Activated CD8-positive, alpha-beta memory T cell treated with anti-CD3 and anti-CD28 coated beads for 1 hour (primary cell): ENCODE measurements at regions not wholly inside any gene's neighbourhood (a gene's known extent, or its start where the extent isn't known, plus 50 kb on each side); places are given as distances from the start of the nearest gene placed in this dataset.

ENCODE experiments used
- DNase-seq, 2 donors: peaks; one replicate each; pipeline ENCODE4 v3.0.0-alpha.2; 2020; ENCODE audit warnings: low read depth in 1 of 2; ENCODE audit errors: extremely low read depth in 1 of 2

DNA sequence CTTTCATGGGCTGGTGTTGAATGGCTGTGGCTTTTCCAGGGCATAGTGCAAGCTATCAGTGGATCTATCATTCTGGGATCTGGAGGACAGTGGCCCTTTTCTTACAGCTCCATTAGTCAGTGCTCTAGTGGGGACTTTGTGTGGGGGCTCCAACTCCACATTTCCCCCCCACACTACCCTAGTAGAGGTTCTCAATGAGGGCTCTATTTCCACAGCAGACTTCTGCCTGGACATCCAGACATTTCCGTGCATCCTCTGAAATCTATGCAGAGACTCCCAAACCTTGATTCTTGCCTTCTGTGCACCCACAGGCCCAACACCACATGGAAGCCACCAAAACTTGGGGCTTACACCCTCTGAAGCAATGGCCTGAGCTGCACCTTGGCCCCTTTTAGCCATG, 208.3 kb upstream of the MKLN1 start:
- DNase-seq: no peak

DNA sequence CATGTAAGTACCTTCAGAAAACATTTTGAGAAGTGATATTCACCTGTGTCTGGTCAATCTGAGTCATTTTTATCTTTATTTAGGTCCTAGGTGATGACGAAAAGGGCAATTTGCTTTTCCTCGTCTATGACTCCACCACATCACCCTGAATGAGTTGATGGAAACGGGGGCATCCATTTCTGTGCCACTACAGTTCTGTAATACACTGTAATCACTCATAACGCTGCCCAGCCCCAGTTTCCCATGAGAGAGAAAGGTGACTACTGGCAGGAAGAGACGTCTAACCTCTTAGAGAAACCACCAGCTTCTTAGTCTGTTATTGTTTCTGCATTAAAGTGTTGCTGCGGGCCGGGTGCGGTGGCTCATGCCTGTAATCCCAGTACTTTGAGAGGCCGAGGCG, 205.3 kb upstream of the MKLN1 start:
- no peak for DNase-seq

DNA sequence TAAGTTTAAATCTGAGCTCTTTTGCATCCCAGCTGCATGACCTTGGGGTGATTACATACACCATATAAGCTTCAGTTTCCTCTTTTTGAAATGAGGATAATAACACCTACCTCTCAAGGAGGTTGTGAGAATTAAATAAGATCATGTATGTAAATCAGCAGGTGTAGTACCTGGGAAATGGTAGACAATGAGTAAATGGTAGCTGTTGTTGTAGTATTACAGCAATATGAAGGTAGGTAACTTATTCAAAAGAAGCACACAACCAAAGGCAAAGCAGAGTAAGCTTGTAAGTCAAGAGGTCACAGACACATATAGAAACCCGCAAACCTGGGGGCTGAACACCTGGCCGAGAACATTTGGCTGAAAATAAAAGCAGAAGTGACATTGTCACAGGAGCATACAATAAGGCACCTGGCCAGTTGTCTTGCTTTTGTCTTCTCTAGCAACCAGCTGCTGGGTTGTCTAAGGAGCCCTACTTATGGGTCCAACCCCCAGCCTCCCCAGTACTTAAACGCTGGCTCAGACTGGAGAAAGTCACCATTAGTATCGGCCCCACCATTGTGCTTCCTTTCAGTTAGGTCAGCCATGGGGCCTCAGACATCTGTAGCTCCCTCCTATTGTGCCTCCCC, 203.6 kb upstream of the MKLN1 start:
- no peak for DNase-seq

DNA sequence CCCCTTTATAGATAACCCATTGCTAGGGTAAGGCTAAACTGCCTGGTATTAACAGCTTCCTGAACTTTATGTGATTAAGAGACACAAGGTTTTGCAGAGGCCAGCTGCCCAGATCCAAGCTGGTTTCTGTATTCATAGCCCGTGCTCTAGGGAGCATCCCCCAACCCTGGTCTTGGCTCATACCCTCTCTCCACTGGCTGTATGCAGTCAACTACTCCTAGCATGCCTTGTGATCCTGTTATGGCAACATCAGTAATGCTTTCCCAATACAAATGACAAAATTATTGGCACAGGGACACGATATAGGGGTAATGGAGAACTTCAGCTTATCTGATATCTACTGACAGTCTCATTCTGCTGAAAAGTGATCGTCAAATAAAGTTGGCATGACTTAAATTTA, 202.8 kb upstream of the MKLN1 start:
- no peak for DNase-seq

DNA sequence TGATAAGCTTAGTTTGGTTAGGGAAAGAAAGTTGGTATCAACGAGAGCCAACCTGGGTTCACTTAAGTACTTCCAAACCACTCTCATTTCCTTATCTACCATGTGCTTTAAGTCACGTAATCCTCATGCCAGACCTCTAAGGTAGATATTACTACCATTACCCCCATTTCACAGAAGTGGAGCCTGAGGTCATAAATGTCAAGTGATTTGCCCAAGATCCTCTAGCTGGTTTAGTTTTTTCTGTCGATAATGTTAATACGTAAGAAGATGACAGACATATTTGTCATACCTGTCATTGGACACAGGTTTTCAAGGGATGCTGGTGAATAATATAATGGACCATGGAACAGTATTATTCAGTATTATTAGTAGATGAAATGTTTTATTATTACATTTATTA, 197.4 kb upstream of the MKLN1 start:
- no peak for DNase-seq

DNA sequence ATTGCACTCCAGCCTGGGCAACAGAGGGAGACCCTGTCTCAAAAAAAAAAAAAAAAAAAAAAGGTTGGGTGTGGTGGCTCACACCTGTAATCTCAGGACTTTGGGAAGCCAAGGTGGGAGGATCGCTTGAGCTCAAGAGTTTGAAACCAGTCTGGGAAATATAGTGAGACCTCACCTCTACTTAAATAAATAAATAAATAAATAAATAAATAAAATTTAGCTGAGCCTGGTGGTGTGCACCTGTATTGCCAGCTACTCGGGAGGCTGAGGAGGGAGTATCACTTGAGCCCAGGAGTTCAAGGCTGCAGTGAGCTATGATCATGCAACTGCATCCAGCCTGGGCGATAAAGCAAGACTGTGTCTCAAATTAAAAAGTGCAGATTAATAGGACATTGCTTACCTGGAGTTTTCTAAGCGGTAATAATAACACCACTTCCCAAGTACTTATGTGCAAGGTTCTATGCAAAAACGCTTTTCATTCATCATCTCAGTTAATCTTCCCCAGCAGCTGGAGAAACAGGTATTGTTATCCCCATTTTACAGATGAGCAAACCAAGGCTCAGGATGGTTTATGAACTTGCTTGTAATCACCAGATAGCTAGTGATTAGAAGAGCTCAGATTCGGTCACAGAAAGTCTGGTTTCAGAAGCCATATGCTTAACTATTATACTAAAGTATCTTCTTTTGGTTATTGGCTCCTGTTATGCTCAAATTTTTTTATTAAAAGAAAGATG, 196.5 kb upstream of the MKLN1 start:
- DNase-seq: no peak

DNA sequence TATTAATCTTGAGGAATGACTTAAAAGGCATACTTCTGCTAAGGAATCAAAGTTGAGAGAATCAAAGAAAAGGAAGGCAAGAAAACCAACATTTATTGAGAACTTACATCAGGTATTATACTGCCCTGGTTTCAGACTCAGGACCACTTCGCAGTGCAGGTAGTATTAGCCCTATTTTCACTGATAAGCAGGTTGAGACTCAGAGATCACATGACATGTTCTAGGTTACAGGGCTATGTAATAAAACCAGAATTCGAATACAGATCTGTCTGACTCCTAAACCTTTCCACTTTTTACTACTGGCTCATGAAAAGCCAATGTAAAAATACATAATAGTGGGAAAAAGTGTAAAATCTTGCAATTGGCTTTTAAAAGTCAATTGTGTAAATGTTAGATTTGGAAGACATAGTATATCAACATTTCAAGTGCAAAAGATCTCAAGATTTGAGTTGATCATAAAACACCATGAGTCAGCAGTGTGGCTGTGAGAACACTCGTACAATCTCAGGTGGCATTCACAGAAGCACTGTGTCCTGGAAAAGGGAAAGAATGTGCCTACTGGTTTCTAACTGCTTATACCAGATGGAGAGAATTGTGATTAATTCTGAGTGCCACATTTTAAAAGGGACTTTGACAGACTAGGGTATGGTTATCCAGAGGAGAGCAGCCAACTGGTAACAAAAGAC, 195.8 kb upstream of the MKLN1 start:
- DNase-seq: no peak

DNA sequence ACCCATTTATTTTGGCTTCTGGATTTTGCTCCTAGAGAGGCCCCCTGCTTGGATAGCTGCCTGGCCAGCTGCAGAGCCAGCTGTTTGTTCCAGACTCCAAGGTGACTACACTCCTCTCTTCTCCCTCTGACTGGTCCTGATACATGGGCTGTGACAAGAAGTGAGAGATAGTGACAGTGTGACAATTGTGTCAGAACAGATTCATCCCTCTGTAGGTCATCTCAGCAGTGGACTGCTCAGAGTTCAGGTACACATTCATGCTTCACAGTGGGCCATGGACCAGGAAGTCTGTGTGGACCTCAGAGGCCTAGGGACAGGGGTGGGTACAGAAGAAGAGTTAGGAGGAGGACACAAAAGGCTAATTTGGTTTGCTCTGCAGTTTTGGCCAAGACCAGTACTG, 188.2 kb upstream of the MKLN1 start:
- DNase-seq: no peak

DNA sequence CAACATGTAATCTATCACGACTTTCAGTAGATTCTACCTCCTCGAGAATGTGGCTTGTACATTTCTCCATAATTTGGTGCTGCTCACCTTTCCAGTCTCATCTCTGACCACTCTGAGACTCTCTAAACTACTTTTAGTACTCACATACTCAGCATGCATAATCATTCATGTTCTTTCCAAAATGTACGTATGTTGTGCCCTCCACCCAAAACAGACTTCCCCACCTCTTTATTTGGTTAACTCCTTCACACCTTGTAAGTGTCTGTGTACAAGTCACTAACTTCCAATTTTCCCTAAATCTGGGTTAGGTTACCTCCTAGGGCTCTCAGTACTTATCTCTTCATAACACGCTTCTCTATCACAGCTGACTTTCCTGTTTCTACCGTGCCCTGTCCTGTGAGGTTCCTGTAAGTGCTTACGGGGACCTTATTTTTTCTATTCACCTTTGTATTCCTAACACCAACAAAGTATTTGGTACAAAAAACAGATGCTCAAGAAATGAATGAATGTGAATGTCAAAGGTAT, 186.2 kb upstream of the MKLN1 start:
- no peak for DNase-seq

DNA sequence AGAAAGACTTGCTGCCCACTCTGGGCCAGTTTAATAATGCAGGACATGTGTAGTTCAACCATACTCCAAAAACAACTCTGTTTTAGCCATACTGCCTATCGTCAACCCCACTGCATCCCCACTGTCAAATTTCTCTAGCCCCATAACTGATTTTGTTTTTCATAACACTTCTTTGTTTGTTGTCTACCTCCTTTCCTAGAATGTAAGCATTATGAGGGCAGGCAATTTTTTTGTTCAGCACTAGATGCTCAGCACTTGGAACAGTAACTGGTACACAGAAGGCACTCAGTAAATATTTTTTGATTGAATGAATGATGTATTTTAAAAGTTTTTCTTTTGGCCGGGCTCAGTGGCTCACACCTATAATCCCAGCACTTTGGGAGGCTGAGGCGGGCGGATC, 183.8 kb upstream of the MKLN1 start:
- no peak for DNase-seq

DNA sequence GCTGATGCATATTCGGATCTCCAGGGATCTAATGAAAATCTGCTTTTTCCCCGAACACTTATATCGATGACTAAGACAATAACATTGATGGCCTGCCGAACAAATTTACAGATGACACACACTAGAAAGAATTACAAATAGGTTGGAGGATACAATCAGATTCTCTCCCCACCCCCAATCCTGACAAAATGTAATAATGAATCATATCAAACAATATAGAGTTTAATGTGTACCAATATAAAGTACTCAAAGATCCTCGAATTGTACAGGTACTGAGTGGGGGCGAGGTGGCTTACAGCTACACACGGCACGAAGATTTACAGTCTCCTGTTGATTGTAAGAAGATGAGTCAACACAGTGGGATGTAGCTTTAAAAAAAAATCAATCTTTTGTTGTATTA, 182.7 kb upstream of the MKLN1 start:
- no peak for DNase-seq

DNA sequence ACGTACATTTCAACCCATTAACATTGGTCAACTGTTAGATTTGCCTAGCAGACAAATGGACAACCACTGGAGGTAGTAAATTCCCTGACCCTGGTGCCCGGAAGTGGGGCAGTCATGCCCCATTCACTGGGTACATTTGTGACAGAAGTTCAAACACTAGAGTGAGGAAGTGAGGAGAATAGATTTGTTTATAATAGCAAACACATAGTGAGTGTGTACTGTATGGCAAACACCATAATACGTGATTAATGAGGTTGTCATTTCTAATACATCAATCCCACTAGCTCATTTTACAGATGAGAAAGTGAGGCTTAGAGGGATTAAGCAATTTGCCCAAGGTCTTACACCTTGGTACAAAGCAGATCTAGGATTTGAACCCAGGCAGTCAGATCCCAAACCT, 181.9 kb upstream of the MKLN1 start:
- DNase-seq: no peak

DNA sequence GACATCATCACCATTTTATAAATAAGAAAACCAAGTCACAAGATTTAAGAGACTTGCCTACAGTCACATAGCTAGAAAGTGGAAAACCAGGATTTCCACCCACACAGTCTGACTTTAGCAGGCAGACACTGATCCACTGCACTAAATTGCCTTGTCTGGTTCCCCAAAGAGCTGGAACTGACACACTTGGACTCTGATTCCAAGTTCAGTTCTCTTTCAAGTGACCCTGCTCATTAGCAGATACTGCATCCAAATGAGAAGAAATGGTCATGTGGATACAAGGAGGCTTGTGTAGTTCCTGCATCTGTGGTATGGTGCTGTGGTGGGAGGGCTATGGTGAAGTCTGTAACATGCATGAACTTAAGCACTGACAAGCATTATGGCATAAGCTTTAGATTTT, 180.1 kb upstream of the MKLN1 start:
- no peak for DNase-seq

DNA sequence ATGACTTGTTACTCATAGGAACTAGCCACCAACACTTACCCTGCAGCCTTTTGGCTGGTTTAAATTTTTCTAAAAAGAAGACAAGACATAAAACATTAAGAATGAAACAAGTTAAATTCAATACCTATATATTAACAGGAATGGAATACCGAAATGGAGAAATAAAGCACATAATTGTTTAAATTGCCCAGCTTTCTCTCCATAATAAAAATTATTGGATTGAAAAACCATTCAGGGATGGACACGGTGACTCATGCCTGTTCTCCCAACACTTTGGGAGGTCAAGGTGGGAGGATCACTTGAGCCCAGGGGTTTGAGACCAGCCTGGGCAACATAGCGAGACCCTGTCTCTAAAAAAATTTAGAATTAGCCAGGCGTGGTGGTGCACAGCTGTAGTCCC, 179.4 kb upstream of the MKLN1 start:
- no peak for DNase-seq

DNA sequence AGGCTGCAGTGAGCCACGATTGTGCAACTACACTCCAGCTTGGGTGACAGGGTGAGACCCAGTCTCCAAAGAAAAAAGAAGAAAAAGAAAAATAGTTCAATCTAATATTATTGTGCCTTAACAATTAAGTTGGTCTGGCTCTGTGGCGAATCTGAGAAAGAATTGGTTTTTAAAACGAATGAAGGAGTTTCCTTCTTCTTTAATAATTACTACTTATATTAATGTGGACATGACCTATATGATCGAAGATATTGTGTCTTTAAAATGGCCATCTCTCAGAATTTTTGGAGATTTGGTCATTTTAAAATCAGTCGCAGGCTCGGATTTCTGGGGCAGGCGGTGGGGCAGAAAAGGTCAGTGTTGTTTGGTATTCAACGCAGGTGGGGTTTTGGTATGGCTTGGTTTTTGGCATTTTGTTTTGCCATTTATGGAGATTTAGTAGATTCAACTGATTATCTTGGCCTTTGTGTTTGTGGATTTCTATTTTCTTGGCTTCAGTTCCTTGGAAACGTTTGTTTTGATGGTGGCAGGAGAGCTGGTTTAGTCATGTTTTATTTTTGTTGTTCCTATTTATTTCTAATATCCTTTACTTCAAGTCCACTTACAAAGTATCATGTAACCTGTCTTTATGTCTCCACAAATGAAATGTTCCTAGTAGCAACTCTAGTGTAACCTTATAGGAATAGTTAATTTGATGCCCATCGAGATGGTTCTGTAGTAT, 178.8 kb upstream of the MKLN1 start:
- no peak for DNase-seq

DNA sequence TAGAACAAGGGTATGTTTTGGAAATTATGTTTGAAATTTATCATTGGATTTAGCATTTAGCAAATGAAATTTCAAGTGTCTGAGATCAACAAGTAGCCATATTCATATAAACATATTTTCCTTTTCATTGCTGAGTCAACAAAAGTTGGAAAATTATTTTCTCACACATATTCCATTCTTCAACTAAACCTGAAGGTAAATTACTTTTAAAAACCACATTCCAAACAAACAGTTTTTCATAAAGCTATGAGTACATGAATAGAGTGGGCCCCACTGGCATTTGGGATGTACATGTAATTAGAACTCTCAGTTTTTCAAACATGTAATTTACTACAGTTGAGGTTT, 178.3 kb upstream of the MKLN1 start:
- DNase-seq: no peak

DNA sequence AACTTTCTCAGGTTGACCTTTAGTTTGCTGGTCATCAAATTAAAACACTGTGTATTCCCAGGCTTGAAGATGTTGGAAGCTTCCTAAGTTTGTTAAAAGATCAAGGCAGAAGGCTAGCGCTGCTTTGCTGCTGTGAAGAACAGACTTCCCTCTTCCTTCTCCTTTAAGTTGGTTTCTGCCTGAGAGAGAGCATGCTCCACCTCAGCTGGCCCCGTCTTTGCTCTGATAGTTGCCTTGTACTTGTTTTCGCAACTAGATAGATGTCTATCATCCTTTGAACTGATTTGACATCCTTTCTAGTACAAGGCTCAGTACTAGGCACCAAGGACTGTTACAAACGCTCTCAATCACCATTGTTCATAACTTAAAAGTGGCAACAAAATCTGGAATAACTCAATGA, 177.8 kb upstream of the MKLN1 start:
- DNase-seq: no peak

DNA sequence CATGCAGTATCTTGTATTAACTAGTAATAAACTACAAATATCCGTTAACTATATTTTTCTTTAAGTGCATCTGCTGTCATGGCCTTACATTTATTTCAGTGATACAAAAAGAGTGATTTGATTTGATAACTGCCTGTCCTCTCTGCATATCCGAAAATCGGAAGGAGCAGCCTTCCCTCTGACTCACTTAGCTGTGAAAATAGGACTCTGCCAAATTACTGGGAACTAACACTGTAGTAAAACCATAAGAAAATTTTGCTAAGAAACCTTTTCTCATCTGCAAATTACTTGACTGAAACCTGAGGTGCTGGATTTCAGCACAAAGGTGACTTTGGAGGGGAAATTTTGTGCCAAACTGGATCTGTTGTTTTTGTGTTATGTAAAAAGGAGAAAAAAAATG, 176.6 kb upstream of the MKLN1 start:
- no peak for DNase-seq

DNA sequence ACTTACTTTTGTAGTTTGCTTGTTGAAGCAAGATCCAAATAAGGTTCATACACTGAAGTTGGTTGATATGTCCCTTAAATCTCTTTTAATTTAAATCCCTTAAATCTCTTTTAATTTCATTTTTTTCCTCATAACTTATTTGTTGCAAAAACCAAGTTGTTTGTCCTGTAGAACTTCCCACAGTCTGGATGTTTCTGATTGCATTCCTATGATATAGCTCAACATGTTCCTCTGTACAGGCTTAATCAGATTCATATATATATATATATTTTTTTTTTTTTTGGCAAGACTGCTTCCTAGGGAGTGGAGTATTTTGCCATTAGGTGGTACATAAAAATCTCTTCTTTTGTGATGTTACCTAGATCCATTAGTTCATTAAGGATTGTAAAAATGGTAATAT, 174.9 kb upstream of the MKLN1 start:
- no peak for DNase-seq

DNA sequence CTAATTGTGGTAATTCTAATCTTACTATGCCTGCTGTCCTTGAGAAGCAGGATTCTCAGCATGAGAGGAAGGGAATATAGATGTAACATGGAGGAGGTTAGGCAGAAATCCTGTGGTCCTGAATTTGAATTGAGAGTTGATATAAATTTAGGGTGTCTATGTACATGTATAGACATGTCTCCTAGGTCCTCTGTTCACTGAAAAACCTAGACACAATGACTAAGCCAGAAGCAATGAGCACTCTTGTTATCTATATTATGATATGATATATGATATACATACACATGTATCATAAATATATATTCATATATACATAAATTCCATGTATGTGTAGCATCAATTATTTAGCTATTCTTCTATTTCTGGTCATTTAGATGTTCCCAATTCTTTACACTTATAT, 173.3 kb upstream of the MKLN1 start:
- no peak for DNase-seq

DNA sequence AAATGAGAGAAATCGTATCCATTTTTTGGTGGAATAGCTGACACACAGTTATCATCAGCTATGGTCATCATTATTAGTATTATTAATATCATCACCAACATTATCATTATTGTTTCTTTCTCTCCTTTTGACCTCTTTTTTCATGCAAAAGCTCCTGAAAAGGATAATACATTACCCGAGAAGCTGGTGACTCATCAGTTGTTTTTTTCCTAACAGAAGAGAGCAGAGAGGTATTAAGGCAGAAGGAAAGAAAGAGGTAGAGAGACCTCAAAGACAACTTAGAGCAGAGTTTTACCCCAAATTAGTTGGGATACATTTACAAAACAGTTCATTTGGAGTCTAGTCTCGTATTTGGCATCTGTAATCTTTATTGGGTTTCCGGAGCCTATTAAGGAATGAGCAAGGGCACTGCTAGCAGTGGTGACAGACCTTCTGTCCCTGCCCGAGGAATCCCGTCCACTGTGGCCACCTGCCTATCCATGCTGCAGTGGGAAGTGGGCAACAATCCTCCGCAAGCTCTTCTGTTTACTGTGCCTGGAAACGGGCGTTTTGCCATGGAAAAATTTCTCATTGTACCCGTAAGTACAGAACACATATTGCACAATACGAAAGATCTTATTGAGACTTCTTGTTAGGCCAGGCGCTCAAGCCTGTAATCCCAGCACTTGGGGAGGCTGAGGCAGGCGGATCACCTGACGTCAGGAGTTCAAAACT, 170.0 kb upstream of the MKLN1 start:
- no peak for DNase-seq
